Lung microvascular endothelial cell (primary cell): ENCODE measurements at regions not wholly inside any gene's neighbourhood (a gene's known extent, or its start where the extent isn't known, plus 50 kb on each side); places are given as distances from the start of the nearest gene placed in this dataset.
"Not testable (repeated sequence)": the region's sequence is repeated elsewhere in the genome, so short reads cannot be mapped to it uniquely, and the experiment has no call there.

Source experiments
- DNase-seq, 2 donors: peaks; one replicate each; pipeline versions ENCODE4 v3.0.0 to v3.0.0-alpha.2; 2010; ENCODE audit warnings: low read depth in 2 of 2

GRCh38 chr10:84632866-84633265, 304.5 kb downstream of the CCSER2 start:
- DNase-seq = no peak

GRCh38 chr10:84634636-84635035, 306.2 kb downstream of the CCSER2 start:
- DNase-seq = no peak

GRCh38 chr10:84650628-84651027, 322.2 kb downstream of the CCSER2 start:
- DNase-seq = not testable (repeated sequence)

- no peak for DNase-seq
Observed at GRCh38 chr10:84654671-84655070, 326.3 kb downstream of the CCSER2 start.

- no peak for DNase-seq
Observed at GRCh38 chr10:84659027-84659426, 330.6 kb downstream of the CCSER2 start.

- no peak for DNase-seq
Observed at GRCh38 chr10:84659497-84660439, 331.4 kb downstream of the CCSER2 start.

- DNase-seq = no peak
Observed at GRCh38 chr10:84660450-84661159, 332.2 kb downstream of the CCSER2 start.

- no peak for DNase-seq
Observed at GRCh38 chr10:84665211-84665610, 336.8 kb downstream of the CCSER2 start.

GRCh38 chr10:84665883-84666463, 337.6 kb downstream of the CCSER2 start:
- DNase-seq = no peak

- no peak for DNase-seq
Observed at GRCh38 chr10:84668186-84668763, 339.9 kb downstream of the CCSER2 start.

- no peak for DNase-seq
Observed at GRCh38 chr10:84675060-84675459, 346.7 kb downstream of the CCSER2 start.

GRCh38 chr10:84676536-84676935, 348.1 kb downstream of the CCSER2 start:
- DNase-seq = no peak

GRCh38 chr10:84681781-84682180, 353.4 kb downstream of the CCSER2 start:
- DNase-seq = no peak

GRCh38 chr10:84683550-84683949, 355.2 kb downstream of the CCSER2 start:
- DNase-seq = no peak

GRCh38 chr10:84683980-84684740, 355.8 kb downstream of the CCSER2 start:
- no peak for DNase-seq

- no peak for DNase-seq
Observed at GRCh38 chr10:84685047-84685660, 356.8 kb downstream of the CCSER2 start.

- no peak for DNase-seq
Observed at GRCh38 chr10:84693006-84693405, 364.6 kb downstream of the CCSER2 start.

- DNase-seq = no peak
Observed at GRCh38 chr10:84695902-84696301, 367.5 kb downstream of the CCSER2 start.

- DNase-seq = no peak
Observed at GRCh38 chr10:84696610-84697009, 368.2 kb downstream of the CCSER2 start.

GRCh38 chr10:84698989-84699388, 370.6 kb downstream of the CCSER2 start:
- no peak for DNase-seq
